ENCODE measurements at regions not wholly inside any gene's neighbourhood (a gene's known extent, or its start where the extent isn't known, plus 50 kb on each side); places are given as distances from the start of the nearest gene placed in this dataset.
A peak's percentile ranks its signal among the peaks of the same experiment; 100 is the strongest.

DNA sequence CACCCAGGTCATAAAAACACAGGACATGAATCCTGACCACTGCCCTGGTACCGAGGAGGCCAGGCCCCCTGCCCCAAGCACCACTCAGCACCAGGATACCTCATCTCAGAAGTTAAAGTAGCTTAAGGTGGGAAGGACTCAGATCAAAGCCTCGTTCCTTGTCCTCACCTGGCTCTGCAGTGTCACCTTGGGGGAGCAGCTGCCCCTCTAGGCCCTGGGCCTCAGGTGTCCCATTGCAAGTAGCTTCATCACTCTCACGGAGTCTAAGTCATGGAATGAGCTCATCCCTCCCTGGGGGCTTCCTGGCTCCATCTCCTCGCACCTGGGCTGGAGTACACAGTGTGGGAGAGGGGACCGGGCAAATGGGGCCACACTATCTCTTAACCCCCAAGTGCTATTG, 148.0 kb downstream of the TPRA1 start:
- H4K20me1 ChIP-seq (ENCODE audit: control insufficient read depth, insufficient read depth, insufficient read length): no peaks in the 10 kb centered on the region
- no peak overlapping the region for H3K14ac ChIP-seq (ENCODE audit: insufficient read depth, low read length)
- no peak overlapping the region for H3K4ac ChIP-seq (ENCODE audit: low read depth, low read length)
- no peak overlapping the region for H3K9ac ChIP-seq (ENCODE audit: extremely low read depth, insufficient read length, low read length)
- H3T11ph ChIP-seq (ENCODE audit: low read length): no peak overlapping the region
- H3K27ac Mint-ChIP-seq: no peak overlapping the region; a peak in 1 of 7 replicates
- no peaks in the 10 kb centered on the region for H3K4me1 ChIP-seq (ENCODE audit: insufficient read depth, low read length)
- peaks cover 4% of the 10 kb centered on the region in 2 experiments; a peak in 2 of 4 replicates for H3K4me1 Mint-ChIP-seq
- no peaks in the 10 kb centered on the region for H3K23me2 ChIP-seq (ENCODE audit: insufficient read length, low read depth, low read length, poor library complexity, severe bottlenecking)
- no peaks in the 10 kb centered on the region for H3K9me3 ChIP-seq (ENCODE audit: control insufficient read depth, low read depth, low read length)
- TF ChIP-seq, protein P1, sequence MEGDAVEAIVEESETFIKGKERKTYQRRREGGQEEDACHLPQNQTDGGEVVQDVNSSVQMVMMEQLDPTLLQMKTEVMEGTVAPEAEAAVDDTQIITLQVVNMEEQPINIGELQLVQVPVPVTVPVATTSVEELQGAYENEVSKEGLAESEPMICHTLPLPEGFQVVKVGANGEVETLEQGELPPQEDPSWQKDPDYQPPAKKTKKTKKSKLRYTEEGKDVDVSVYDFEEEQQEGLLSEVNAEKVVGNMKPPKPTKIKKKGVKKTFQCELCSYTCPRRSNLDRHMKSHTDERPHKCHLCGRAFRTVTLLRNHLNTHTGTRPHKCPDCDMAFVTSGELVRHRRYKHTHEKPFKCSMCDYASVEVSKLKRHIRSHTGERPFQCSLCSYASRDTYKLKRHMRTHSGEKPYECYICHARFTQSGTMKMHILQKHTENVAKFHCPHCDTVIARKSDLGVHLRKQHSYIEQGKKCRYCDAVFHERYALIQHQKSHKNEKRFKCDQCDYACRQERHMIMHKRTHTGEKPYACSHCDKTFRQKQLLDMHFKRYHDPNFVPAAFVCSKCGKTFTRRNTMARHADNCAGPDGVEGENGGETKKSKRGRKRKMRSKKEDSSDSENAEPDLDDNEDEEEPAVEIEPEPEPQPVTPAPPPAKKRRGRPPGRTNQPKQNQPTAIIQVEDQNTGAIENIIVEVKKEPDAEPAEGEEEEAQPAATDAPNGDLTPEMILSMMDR (conservative IDR thresholded peaks at IDR 0.05): no peak
- H2BK5ac ChIP-seq (ENCODE audit: insufficient read length, low read length): no peak overlapping the region
- H4K5ac ChIP-seq (ENCODE audit: insufficient read length, low read depth, low read length): no peak overlapping the region
- H4K8ac ChIP-seq (replicated peaks; ENCODE audit: insufficient read length, low read depth, low read length): no peak overlapping the region
- no peak overlapping the region for H3K56ac ChIP-seq (ENCODE audit: insufficient read length, low read depth, low read length)
- H4K91ac ChIP-seq (ENCODE audit: insufficient read length, low read depth, low read length): no peak overlapping the region
- H2BK15ac ChIP-seq (ENCODE audit: low read depth, low read length): no peak overlapping the region
- H3K4me2 ChIP-seq (ENCODE audit: insufficient read depth, insufficient read length, low read length): no peak overlapping the region
- no peak overlapping the region for H2BK20ac ChIP-seq (ENCODE audit: low read depth, low read length, poor library complexity, severe bottlenecking)
- H3K27me3 Mint-ChIP-seq (ENCODE audit: low read depth): peaks cover 3% of the 10 kb centered on the region; the same call in 1 of the 2 replicates
- peak overlapping the region; percentile 17 for H3K18ac ChIP-seq (ENCODE audit: insufficient read length, low read depth, low read length)
- no peaks in the 10 kb centered on the region for H3K27me3 ChIP-seq (ENCODE audit: insufficient read depth, low read length)
- H2BK12ac ChIP-seq (ENCODE audit: insufficient read length, low read depth, low read length): no peak overlapping the region
- no CpG with 5 or more reads among the region's 5 CpGs for WGBS (ENCODE audit: extremely low coverage, insufficient read length, low lambda C conversion rate)
- no peak overlapping the region for H2BK120ac ChIP-seq (ENCODE audit: low read depth, low read length, poor library complexity, severe bottlenecking)
- no peak overlapping the region for H2AFZ ChIP-seq (ENCODE audit: low read length)
- no peak overlapping the region for H2AK5ac ChIP-seq (ENCODE audit: insufficient read length, low read length)
- H3K9me3 Mint-ChIP-seq: no peaks in the 10 kb centered on the region
- no peaks in the 10 kb centered on the region for H3K79me1 ChIP-seq (ENCODE audit: insufficient read depth, low read depth, low read length, poor library complexity, severe bottlenecking)
- H3K4me3 Mint-ChIP-seq: no peak overlapping the region
- H3K36me3 Mint-ChIP-seq (ENCODE audit: insufficient read depth in 1 of 3, low read depth in 3 of 3): no peaks in the 10 kb centered on the region
- no peak overlapping the region for H3K23ac ChIP-seq (ENCODE audit: insufficient read length, low read depth, low read length)
- DNase-seq: peak; percentile 10
- no peaks in the 10 kb centered on the region for H3K79me2 ChIP-seq (ENCODE audit: insufficient read depth, low read length)
- no peak overlapping the region for H3K27ac ChIP-seq (ENCODE audit: insufficient read length, low read depth, low read length)
